DLD1 (cell line): ENCODE measurements at regions not wholly inside any gene's neighbourhood (a gene's known extent, or its start where the extent isn't known, plus 50 kb on each side); places are given as distances from the start of the nearest gene placed in this dataset.

Source experiments
- in situ Hi-C: cut with HindIII; loops from 2 replicates; pipeline ENCODE4 v1.10.0; 2017; ENCODE audit warnings: low sequenced_read_pairs

GRCh38 chr16:80055831-80056230, 455.3 kb upstream of the MAF start:
- in situ Hi-C loops: loop anchor here (10.0 kb wide), 1 partner anchor 121 kb away; no protein-coding TSS in a partner anchor

- in situ Hi-C loops: loop anchor here (10.0 kb wide), 1 partner anchor 120 kb away; no protein-coding TSS in a partner anchor
These were observed 454.1 kb upstream of the MAF start for GRCh38 chr16:80054647-80055046.

- in situ Hi-C loops: loop anchor here (10.0 kb wide), 1 partner anchor 116 kb away; no protein-coding TSS in a partner anchor
These were observed 450.5 kb upstream of the MAF start for GRCh38 chr16:80051040-80051439.

- in situ Hi-C loops: no loop called here
These were observed 447.7 kb upstream of the MAF start for GRCh38 chr16:80048250-80048649.

- in situ Hi-C loops: no loop called here
These were observed 447.3 kb upstream of the MAF start for GRCh38 chr16:80047842-80048241.

- in situ Hi-C loops: no loop called here
These were observed 446.3 kb upstream of the MAF start for GRCh38 chr16:80046848-80047247.

- in situ Hi-C loops: no loop called here
These were observed 445.7 kb upstream of the MAF start for GRCh38 chr16:80046261-80046660.

GRCh38 chr16:80045861-80046260, 445.3 kb upstream of the MAF start:
- in situ Hi-C loops: no loop called here

- in situ Hi-C loops: no loop called here
These were observed 440.9 kb upstream of the MAF start for GRCh38 chr16:80041410-80041809.

GRCh38 chr16:80040814-80041213, 440.3 kb upstream of the MAF start:
- in situ Hi-C loops: no loop called here

- in situ Hi-C loops: no loop called here
These were observed 439.9 kb upstream of the MAF start for GRCh38 chr16:80040413-80040812.

- in situ Hi-C loops: no loop called here
These were observed 439.2 kb upstream of the MAF start for GRCh38 chr16:80039777-80040176.

GRCh38 chr16:80038566-80038965, 438.0 kb upstream of the MAF start:
- in situ Hi-C loops: no loop called here

GRCh38 chr16:80034948-80035663, 434.6 kb upstream of the MAF start:
- in situ Hi-C loops: no loop called here

- in situ Hi-C loops: no loop called here
These were observed 433.9 kb upstream of the MAF start for GRCh38 chr16:80034469-80034826.

GRCh38 chr16:80033783-80034468, 433.4 kb upstream of the MAF start:
- in situ Hi-C loops: no loop called here

- in situ Hi-C loops: no loop called here
These were observed 429.4 kb upstream of the MAF start for GRCh38 chr16:80029761-80030481.

- in situ Hi-C loops: no loop called here
These were observed 428.8 kb upstream of the MAF start for GRCh38 chr16:80029381-80029630.

GRCh38 chr16:80028581-80029380, 428.2 kb upstream of the MAF start:
- in situ Hi-C loops: no loop called here

- in situ Hi-C loops: no loop called here
These were observed 426.7 kb upstream of the MAF start for GRCh38 chr16:80027007-80027965.
